Activated naive CD4-positive, alpha-beta T cell treated with anti-CD3 and anti-CD28 coated beads for 36 hours (primary cell): ENCODE measurements at regions not wholly inside any gene's neighbourhood (a gene's known extent, or its start where the extent isn't known, plus 50 kb on each side); places are given as distances from the start of the nearest gene placed in this dataset.
"Not testable (repeated sequence)": the region's sequence is repeated elsewhere in the genome, so short reads cannot be mapped to it uniquely, and the experiment has no call there.

Experiments
- CTCF ChIA-PET: fragments of 350-600 bp; sonication (Branson Sonifier 250); formaldehyde crosslinking; loops from one replicate; lab custom pipeline; 2021; ENCODE audit warnings: antibody characterized with exemption; lab: Charles Lee
- DNase-seq: peaks from one replicate; pipeline ENCODE4 v3.0.0-alpha.2; 2020
- H3K27ac Mint-ChIP-seq: one replicate; pipeline ENCODE4 v1.8.0; 2021; ENCODE audit warnings: mild to moderate bottlenecking, mixed read lengths
- H3K27me3 Mint-ChIP-seq: one replicate; pipeline ENCODE4 v1.8.0; 2021; ENCODE audit warnings: low read depth, mixed read lengths
- H3K36me3 Mint-ChIP-seq: one replicate; pipeline ENCODE4 v1.8.0; 2021; ENCODE audit warnings: low read depth, mixed read lengths
- H3K4me1 Mint-ChIP-seq: one replicate; pipeline ENCODE4 v1.8.0; 2021; ENCODE audit warnings: low read depth, mixed read lengths
- H3K4me3 Mint-ChIP-seq: one replicate; pipeline ENCODE4 v1.8.0; 2021; ENCODE audit warnings: mild to moderate bottlenecking, moderate library complexity, mixed read lengths
- H3K9me3 Mint-ChIP-seq: one replicate; pipeline ENCODE4 v1.8.0; 2021; ENCODE audit warnings: mixed read lengths
- intact Hi-C: fragments of 100-400 bp; cut with micrococcal nuclease; formaldehyde crosslinking; loops from one replicate; pipeline ENCODE4 v1.15.1; 2023

GRCh38 chrX:96183843-96184242 lies 500.8 kb upstream of the DIAPH2 start:
- DNase-seq, result no peak
- CTCF ChIA-PET, result no interaction called here
- H3K27me3 Mint-ChIP-seq, result no peaks in the 10 kb centered on the region
- H3K27ac Mint-ChIP-seq, result no peak overlapping the region
- H3K4me3 Mint-ChIP-seq, result no peak overlapping the region
- no peaks in the 10 kb centered on the region for H3K9me3 Mint-ChIP-seq
- H3K36me3 Mint-ChIP-seq, result no peaks in the 10 kb centered on the region
- intact Hi-C loops, result no loop called here
- no peaks in the 10 kb centered on the region for H3K4me1 Mint-ChIP-seq

- intact Hi-C loops, result no loop called here
- CTCF ChIA-PET, result no interaction called here
- no peaks in the 10 kb centered on the region for H3K36me3 Mint-ChIP-seq
- no peaks in the 10 kb centered on the region for H3K27me3 Mint-ChIP-seq
- DNase-seq, result no peak
- H3K9me3 Mint-ChIP-seq, result peaks cover 3% of the 10 kb centered on the region
- no peaks in the 10 kb centered on the region for H3K4me1 Mint-ChIP-seq
- no peak overlapping the region for H3K4me3 Mint-ChIP-seq
- no peak overlapping the region for H3K27ac Mint-ChIP-seq
Observed at GRCh38 chrX:96204928-96205327, 479.7 kb upstream of the DIAPH2 start.

GRCh38 chrX:96211953-96212352 lies 472.7 kb upstream of the DIAPH2 start:
- Mint-ChIP-seq H3K27ac (no peak overlapping the region), H3K27me3 (no peaks in the 10 kb centered on the region), H3K4me1 (no peaks in the 10 kb centered on the region), H3K4me3 (no peak overlapping the region), H3K36me3 (no peaks in the 10 kb centered on the region), H3K9me3 (peaks cover 4% of the 10 kb centered on the region)
- no peak for DNase-seq
- CTCF ChIA-PET, result no interaction called here
- intact Hi-C loops, result no loop called here

GRCh38 chrX:96214681-96215080 lies 470.0 kb upstream of the DIAPH2 start:
- intact Hi-C loops, H3K9me3 Mint-ChIP-seq, H3K36me3 Mint-ChIP-seq, H3K4me1 Mint-ChIP-seq, DNase-seq, CTCF ChIA-PET, H3K27me3 Mint-ChIP-seq, H3K4me3 Mint-ChIP-seq, H3K27ac Mint-ChIP-seq: not testable (repeated sequence)

- no peak overlapping the region for H3K4me3 Mint-ChIP-seq
- H3K27me3 Mint-ChIP-seq, result no peaks in the 10 kb centered on the region
- no peaks in the 10 kb centered on the region for H3K36me3 Mint-ChIP-seq
- H3K27ac Mint-ChIP-seq, result no peak overlapping the region
- H3K9me3 Mint-ChIP-seq, result no peaks in the 10 kb centered on the region
- CTCF ChIA-PET, result no interaction called here
- intact Hi-C loops, result no loop called here
- DNase-seq, result no peak
- no peaks in the 10 kb centered on the region for H3K4me1 Mint-ChIP-seq
Observed at GRCh38 chrX:96224279-96224678, 460.4 kb upstream of the DIAPH2 start.

- intact Hi-C loops, result no loop called here
- Mint-ChIP-seq H3K27ac (no peak overlapping the region), H3K9me3 (no peaks in the 10 kb centered on the region), H3K36me3 (no peaks in the 10 kb centered on the region), H3K4me3 (no peak overlapping the region), H3K27me3 (no peaks in the 10 kb centered on the region), H3K4me1 (no peaks in the 10 kb centered on the region)
- CTCF ChIA-PET, result no interaction called here
- DNase-seq, result no peak
Observed at GRCh38 chrX:96244955-96245354, 439.7 kb upstream of the DIAPH2 start.

- CTCF ChIA-PET, result no interaction called here
- intact Hi-C loops, result no loop called here
- Mint-ChIP-seq H3K4me1 (no peaks in the 10 kb centered on the region), H3K27ac (no peak overlapping the region), H3K36me3 (no peaks in the 10 kb centered on the region), H3K27me3 (no peaks in the 10 kb centered on the region), H3K9me3 (no peaks in the 10 kb centered on the region), H3K4me3 (no peak overlapping the region)
- DNase-seq, result no peak
Observed at GRCh38 chrX:96246436-96246835, 438.2 kb upstream of the DIAPH2 start.
